T-helper 1 cell treated with Interleukin-12 subunit alpha and Interleukin-12 subunit beta and Interleukin-4 antibody, amounts not matched to agents 30 μg/mL and 1 μg/mL, for 36 hours (primary cell): ENCODE measurements at regions not wholly inside any gene's neighbourhood (a gene's known extent, or its start where the extent isn't known, plus 50 kb on each side); places are given as distances from the start of the nearest gene placed in this dataset.
"Not testable (repeated sequence)": the region's sequence is repeated elsewhere in the genome, so short reads cannot be mapped to it uniquely, and the experiment has no call there.

Experiments used
- H3K27ac Mint-ChIP-seq: one replicate; pipeline ENCODE4 v1.8.0; 2021; ENCODE audit warnings: mild to moderate bottlenecking, mixed read lengths
- H3K27me3 Mint-ChIP-seq: one replicate; pipeline ENCODE4 v1.8.0; 2021; ENCODE audit warnings: low read depth, mixed read lengths
- H3K36me3 Mint-ChIP-seq: one replicate; pipeline ENCODE4 v1.8.0; 2021; ENCODE audit warnings: low read depth, mixed read lengths
- H3K4me1 Mint-ChIP-seq: one replicate; pipeline ENCODE4 v1.8.0; 2021; ENCODE audit warnings: low read depth, mixed read lengths
- H3K4me3 Mint-ChIP-seq: one replicate; pipeline ENCODE4 v1.8.0; 2021; ENCODE audit warnings: mild to moderate bottlenecking, moderate library complexity, mixed read lengths
- H3K9me3 Mint-ChIP-seq: one replicate; pipeline ENCODE4 v1.8.0; 2021; ENCODE audit warnings: mixed read lengths

- Mint-ChIP-seq H3K27ac (no peak overlapping the region), H3K27me3 (peaks cover 20% of the 10 kb centered on the region), H3K9me3 (no peaks in the 10 kb centered on the region), H3K4me1 (no peaks in the 10 kb centered on the region), H3K4me3 (no peak overlapping the region), H3K36me3 (no peaks in the 10 kb centered on the region)
Observed at GRCh38 chr10:63675171-63675570, 154.0 kb downstream of the REEP3 start.

DNA sequence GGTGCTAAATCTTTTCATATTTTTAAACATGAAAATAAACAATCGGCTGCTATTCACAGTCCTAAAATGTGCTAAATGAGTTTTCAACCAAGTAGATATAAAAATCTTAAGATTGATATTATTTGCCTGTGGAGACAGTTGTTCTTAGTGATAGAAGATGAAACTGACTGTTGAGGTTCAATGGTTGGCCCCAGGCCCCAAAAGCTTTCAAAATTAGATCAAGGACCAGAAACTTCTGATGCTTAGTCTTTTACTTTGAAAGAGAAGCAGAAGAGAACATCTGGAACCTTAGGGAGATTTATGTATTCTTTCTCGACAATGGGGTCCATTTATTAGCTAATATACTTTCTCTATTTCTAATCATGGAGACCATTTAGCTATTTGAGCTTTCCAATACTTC, 155.8 kb downstream of the REEP3 start:
- Mint-ChIP-seq H3K4me1 (no peaks in the 10 kb centered on the region), H3K36me3 (no peaks in the 10 kb centered on the region), H3K9me3 (no peaks in the 10 kb centered on the region), H3K27ac (no peak overlapping the region), H3K4me3 (no peak overlapping the region), H3K27me3 (peaks cover 3% of the 10 kb centered on the region)

- not testable (repeated sequence) for H3K4me1 Mint-ChIP-seq, H3K27me3 Mint-ChIP-seq, H3K9me3 Mint-ChIP-seq, H3K4me3 Mint-ChIP-seq, H3K36me3 Mint-ChIP-seq, H3K27ac Mint-ChIP-seq
Observed at GRCh38 chr10:63680545-63680944, 159.3 kb downstream of the REEP3 start.

DNA sequence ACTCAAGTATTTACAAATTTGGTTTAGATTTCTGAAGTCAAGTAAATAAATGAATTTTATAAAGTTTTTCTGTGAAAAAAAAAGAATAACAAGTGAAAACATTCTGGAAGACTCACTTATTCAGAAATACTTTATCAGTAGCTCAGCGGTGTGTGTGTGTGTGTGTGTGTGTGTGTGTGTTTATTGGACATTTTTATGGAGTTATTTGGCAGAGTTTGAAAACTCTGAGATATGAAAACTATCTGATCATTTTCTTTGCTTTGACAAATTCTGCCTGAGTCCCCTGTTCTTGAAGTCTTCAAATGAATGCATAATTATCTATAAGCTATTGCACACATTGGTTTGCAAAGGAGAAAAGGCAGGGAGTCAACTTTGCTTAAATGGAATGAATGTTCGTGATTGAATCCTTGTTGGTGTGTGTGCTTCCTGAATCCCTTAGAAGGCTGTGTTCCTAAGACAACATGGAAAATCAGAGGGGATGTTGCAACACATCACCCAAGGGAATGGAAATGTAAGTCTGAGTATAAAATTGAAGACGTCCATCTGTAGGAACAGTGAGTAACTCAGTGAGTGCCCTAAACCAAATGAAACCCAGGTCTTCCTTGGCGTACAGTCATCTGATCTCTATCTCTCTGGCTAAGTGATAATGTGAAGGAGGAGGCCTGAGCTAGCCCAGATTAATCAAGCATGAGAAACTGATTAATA, 160.9 kb downstream of the REEP3 start:
- no peaks in the 10 kb centered on the region for H3K9me3 Mint-ChIP-seq
- no peak overlapping the region for H3K4me3 Mint-ChIP-seq
- H3K27ac Mint-ChIP-seq = no peak overlapping the region
- peaks cover 4% of the 10 kb centered on the region for H3K27me3 Mint-ChIP-seq
- H3K4me1 Mint-ChIP-seq = peaks cover 2% of the 10 kb centered on the region
- no peaks in the 10 kb centered on the region for H3K36me3 Mint-ChIP-seq

- H3K4me1 Mint-ChIP-seq, H3K9me3 Mint-ChIP-seq, H3K4me3 Mint-ChIP-seq, H3K27me3 Mint-ChIP-seq, H3K27ac Mint-ChIP-seq, H3K36me3 Mint-ChIP-seq: not testable (repeated sequence)
Observed at GRCh38 chr10:63682698-63683052, 161.5 kb downstream of the REEP3 start.

DNA sequence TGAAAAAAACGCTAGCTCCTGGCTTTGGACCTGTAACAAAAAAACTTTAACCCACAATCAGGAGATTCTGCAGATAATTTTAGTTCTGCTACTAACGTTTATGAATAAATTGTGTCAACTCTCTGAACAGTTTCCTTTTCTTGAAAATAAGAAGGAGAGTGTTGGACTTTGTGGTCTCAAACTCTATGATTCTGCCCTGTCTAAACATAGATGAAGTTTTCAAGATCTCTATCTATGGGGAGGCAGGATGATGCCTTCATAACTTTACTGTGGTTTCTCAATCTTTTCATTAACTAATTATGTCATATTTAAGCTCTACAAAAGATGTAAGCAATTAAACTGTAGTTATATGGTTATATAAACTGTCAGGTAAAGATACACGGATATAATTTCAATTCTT, 162.0 kb downstream of the REEP3 start:
- Mint-ChIP-seq H3K9me3 (no peaks in the 10 kb centered on the region), H3K27me3 (peaks cover 4% of the 10 kb centered on the region), H3K4me1 (peaks cover 2% of the 10 kb centered on the region), H3K36me3 (no peaks in the 10 kb centered on the region), H3K27ac (no peak overlapping the region), H3K4me3 (no peak overlapping the region)

- no peak overlapping the region for H3K27ac Mint-ChIP-seq
- no peaks in the 10 kb centered on the region for H3K9me3 Mint-ChIP-seq
- peaks cover 2% of the 10 kb centered on the region for H3K4me1 Mint-ChIP-seq
- H3K4me3 Mint-ChIP-seq = no peak overlapping the region
- peaks cover 4% of the 10 kb centered on the region for H3K27me3 Mint-ChIP-seq
- no peaks in the 10 kb centered on the region for H3K36me3 Mint-ChIP-seq
Observed at GRCh38 chr10:63683686-63684085, 162.5 kb downstream of the REEP3 start.

DNA sequence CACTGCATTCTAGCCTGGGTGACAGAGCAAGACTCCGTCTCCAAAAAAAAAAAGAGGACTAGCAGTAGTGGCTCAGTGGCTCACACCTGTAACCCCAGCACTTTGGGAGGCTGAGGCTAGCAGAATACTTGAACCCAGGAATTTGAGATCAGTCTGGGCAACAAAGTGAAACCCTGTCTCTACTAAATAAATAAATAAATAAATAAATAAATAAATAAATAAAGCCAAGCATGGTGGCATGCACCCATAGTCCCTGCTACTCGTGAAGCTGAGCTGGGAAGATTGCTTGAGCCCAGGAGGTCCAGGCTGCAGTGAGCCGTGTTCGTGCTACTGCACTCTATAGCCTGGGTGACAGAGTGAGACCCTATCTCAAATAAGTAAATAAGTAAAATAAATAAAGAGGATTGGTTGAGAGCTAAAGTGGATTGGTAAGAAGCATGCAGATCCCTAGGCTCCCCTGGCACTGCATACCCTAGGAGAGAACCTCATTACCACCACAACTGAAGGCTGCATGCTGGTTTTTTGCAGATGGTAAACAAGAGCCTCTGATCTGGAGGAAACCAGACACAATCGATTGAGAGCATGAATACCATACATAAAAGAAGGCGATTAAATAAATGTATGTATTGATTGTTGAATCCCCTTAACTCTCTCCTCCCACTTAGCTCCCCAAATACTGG, 163.2 kb downstream of the REEP3 start:
- Mint-ChIP-seq H3K27me3 (peaks cover 4% of the 10 kb centered on the region), H3K9me3 (no peaks in the 10 kb centered on the region), H3K36me3 (no peaks in the 10 kb centered on the region), H3K4me1 (peaks cover 2% of the 10 kb centered on the region), H3K27ac (no peak overlapping the region), H3K4me3 (no peak overlapping the region)

- peaks cover 1% of the 10 kb centered on the region for H3K4me1 Mint-ChIP-seq
- H3K9me3 Mint-ChIP-seq = no peaks in the 10 kb centered on the region
- H3K27me3 Mint-ChIP-seq = no peaks in the 10 kb centered on the region
- no peaks in the 10 kb centered on the region for H3K36me3 Mint-ChIP-seq
- H3K27ac Mint-ChIP-seq = no peak overlapping the region
- H3K4me3 Mint-ChIP-seq = no peak overlapping the region
Observed at GRCh38 chr10:63689768-63690167, 168.6 kb downstream of the REEP3 start.

GRCh38 chr10:63692220-63692896, 171.2 kb downstream of the REEP3 start:
- no peak overlapping the region for H3K4me3 Mint-ChIP-seq
- no peaks in the 10 kb centered on the region for H3K27me3 Mint-ChIP-seq
- H3K9me3 Mint-ChIP-seq = no peaks in the 10 kb centered on the region
- no peaks in the 10 kb centered on the region for H3K36me3 Mint-ChIP-seq
- H3K27ac Mint-ChIP-seq = no peak overlapping the region
- H3K4me1 Mint-ChIP-seq = peaks cover 1% of the 10 kb centered on the region

DNA sequence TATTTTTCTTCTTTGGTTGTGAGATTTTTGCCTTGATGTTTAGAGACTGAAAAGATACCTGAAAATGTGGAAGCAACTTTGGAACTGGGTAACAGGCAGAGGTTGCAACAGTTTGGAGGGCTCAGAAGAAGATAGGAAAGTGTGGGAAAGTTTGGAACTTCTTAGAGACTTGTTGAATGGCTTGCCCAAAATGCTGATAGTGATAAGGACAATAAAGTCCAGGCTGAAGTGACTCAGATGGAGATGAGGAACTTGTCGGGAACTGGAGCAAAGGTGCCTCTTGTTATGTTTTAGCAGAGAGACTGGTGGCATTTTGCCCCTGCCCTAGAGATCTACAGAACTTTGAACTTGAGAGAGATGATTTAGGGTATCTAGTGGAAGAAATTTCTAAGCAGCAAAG, 171.8 kb downstream of the REEP3 start:
- not testable (repeated sequence) for H3K4me3 Mint-ChIP-seq, H3K4me1 Mint-ChIP-seq, H3K36me3 Mint-ChIP-seq, H3K27ac Mint-ChIP-seq, H3K27me3 Mint-ChIP-seq, H3K9me3 Mint-ChIP-seq

DNA sequence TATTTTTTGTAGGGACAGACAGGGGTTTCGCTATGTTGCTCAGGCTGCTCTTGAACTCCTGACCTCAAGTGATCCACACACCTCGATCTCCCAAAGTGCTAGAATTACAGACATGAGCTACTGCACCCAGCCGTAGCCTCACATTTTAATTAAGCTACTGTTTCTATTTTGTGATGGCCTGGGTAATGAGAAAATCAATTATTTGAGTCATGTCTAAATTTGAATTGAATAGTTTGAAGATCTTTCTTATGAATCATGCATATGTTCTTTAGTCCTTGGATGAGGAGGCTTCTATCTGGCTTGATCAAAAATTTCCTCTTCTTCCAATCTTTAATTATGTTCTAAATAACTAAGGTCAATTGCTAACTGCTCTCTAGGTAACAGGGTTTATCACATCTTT, 175.0 kb downstream of the REEP3 start:
- Mint-ChIP-seq H3K9me3 (no peaks in the 10 kb centered on the region), H3K27ac (no peak overlapping the region), H3K27me3 (no peaks in the 10 kb centered on the region), H3K4me3 (no peak overlapping the region), H3K4me1 (peaks cover 1% of the 10 kb centered on the region), H3K36me3 (no peaks in the 10 kb centered on the region)

DNA sequence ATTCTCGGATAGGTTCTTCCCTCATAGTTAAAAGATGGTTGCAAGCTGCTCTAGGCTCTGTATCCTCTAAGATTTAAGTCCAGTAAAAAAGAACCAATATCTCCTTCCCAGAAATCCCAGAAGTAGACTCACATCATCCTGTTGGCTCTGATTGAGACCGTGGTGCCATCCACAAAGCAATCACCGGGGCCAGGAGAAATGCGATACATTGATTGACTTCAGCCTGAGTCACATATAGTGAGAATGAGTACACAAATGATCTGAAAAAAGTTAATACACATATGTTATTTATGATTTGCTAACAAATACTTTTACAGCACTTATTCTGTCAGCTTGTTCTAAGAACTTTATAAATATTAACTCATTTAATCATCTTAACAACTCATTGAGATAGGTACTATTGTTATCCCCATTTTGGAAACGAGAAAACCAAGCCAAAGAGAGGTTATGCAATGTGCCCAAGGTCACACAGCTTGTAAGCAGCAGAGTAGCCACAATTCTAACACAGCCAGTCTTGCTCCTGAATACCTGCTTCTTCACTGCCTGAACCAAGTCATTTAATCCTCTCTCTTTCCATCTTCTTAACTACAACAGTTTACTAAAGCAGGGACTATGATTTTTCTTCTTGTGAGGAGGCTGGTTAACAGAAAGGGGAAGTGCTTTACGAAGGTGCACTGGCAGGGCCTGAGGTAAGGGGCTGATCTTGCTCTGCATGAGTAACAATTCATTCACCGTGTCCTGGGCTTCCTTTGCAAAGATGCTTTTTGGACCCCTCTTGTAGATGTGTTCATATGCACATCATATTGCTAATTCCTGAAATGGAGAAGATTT, 177.0 kb downstream of the REEP3 start:
- no peak overlapping the region for H3K4me3 Mint-ChIP-seq
- H3K9me3 Mint-ChIP-seq = peaks cover 1% of the 10 kb centered on the region
- no peak overlapping the region for H3K27ac Mint-ChIP-seq

DNA sequence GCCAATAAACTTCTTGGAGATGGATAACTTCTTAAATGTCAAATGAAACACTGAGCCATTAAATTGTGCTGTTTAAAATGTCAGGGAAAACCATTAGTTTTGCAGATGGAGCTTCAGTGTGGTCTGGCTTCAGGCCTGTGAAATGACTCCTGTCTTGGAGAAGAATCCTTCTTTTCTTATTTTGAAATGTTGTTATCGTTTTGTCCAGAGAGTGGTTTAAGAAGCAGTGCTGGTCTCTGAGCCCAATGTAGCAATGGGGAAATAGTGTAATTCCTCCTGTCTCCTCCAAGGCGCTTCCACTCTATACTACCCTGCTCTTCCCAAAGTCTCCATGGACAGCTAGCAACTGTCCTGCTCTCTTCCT, 177.6 kb downstream of the REEP3 start:
- Mint-ChIP-seq H3K27ac (no peak overlapping the region), H3K36me3 (peaks cover 3% of the 10 kb centered on the region), H3K4me3 (no peak overlapping the region)

More for the DNA sequence above, 177.0 kb downstream of the REEP3 start:
- Mint-ChIP-seq H3K27me3 (no peaks in the 10 kb centered on the region), H3K36me3 (no peaks in the 10 kb centered on the region), H3K4me1 (peaks cover under 1% of the 10 kb centered on the region)

More for the DNA sequence above, 177.6 kb downstream of the REEP3 start:
- peaks cover 3% of the 10 kb centered on the region for H3K4me1 Mint-ChIP-seq
- H3K27me3 Mint-ChIP-seq = no peaks in the 10 kb centered on the region
- H3K9me3 Mint-ChIP-seq = peaks cover 6% of the 10 kb centered on the region
